ENCODE measurements at regions not wholly inside any gene's neighbourhood (a gene's known extent, or its start where the extent isn't known, plus 50 kb on each side); places are given as distances from the start of the nearest gene placed in this dataset.

DNA sequence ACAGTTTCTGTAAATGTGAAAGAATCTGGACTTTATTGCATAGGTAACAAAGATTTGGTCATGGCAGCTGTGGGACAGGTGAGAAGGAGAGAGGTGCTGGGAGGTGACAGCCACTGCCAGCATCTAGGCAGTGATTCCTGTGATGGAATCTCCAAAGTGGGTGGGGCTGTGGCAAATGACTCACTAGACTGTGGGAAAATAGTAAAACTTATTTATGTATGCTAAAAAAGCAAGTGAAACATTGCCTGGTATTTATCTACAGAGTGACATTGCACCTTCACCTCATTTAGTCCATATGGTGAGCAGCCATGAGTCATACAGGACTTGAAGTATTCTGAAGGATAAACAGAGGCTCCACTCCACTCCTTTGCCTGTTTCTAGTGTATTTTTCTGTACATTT, 145.3 kb upstream of the MEX3C start:
- TF ChIP-seq ARNTL (CRISPR knock-in tag; IDR thresholded peaks at IDR 0.05; ENCODE audit: borderline replicate concordance, low read depth) (no peak), ESRRG (CRISPR knock-in tag; IDR thresholded peaks at IDR 0.05) (no peak), ISL1 (CRISPR knock-in tag; IDR thresholded peaks at IDR 0.05) (peak; percentile 43; the same call in 1 of the 2 replicates), ZFP3 (CRISPR knock-in tag; IDR thresholded peaks at IDR 0.05) (no peak), ZFP30 (CRISPR knock-in tag; IDR thresholded peaks at IDR 0.05) (no peak), OSR1 (CRISPR knock-in tag; IDR thresholded peaks at IDR 0.05) (no peak), ZC3H10 (CRISPR knock-in tag; IDR thresholded peaks at IDR 0.05) (no peak), PATZ1 (CRISPR knock-in tag; IDR thresholded peaks at IDR 0.05; ENCODE audit: borderline replicate concordance) (no peak), ZNF70 (CRISPR knock-in tag; IDR thresholded peaks at IDR 0.05) (peak; percentile 97), ZNF8 (CRISPR knock-in tag; IDR thresholded peaks at IDR 0.05) (no peak)
- TF ChIP-seq, protein P1, sequence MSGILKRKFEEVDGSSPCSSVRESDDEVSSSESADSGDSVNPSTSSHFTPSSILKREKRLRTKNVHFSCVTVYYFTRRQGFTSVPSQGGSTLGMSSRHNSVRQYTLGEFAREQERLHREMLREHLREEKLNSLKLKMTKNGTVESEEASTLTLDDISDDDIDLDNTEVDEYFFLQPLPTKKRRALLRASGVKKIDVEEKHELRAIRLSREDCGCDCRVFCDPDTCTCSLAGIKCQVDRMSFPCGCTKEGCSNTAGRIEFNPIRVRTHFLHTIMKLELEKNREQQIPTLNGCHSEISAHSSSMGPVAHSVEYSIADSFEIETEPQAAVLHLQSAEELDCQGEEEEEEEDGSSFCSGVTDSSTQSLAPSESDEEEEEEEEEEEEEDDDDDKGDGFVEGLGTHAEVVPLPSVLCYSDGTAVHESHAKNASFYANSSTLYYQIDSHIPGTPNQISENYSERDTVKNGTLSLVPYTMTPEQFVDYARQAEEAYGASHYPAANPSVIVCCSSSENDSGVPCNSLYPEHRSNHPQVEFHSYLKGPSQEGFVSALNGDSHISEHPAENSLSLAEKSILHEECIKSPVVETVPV (CRISPR knock-in tag; IDR thresholded peaks at IDR 0.05) = no peak

Measured in SK-N-SH treated with all-trans-retinoic acid at 6 μM for 48 hours (cell line).